ENCODE measurements at regions not wholly inside any gene's neighbourhood (a gene's known extent, or its start where the extent isn't known, plus 50 kb on each side); places are given as distances from the start of the nearest gene placed in this dataset.

- Histone ChIP-seq H3K9me3 (replicated peaks in 1 of 2; ENCODE audit: control insufficient read depth in 1 of 2, insufficient read depth in 1 of 2, low read length in 2 of 2) (peaks cover 5 to 24% of the 10 kb centered on the region in 2 donors), H3K36me3 (replicated peaks in 1 of 2; ENCODE audit: control insufficient read depth in 1 of 2, insufficient read depth in 2 of 2, low read length in 2 of 2) (no peaks in the 10 kb centered on the region), H3K9ac (ENCODE audit: insufficient read depth, low read length, poor library complexity, severe bottlenecking) (no peak overlapping the region), H3K27ac (ENCODE audit: low read depth in 1 of 2, low read length in 2 of 2) (no peak overlapping the region), H3K4me1 (ENCODE audit: control insufficient read depth in 1 of 2, insufficient read depth in 2 of 2, low read length in 2 of 2) (no peaks in the 10 kb centered on the region), H4K20me1 (ENCODE audit: insufficient read depth, low read length) (no peaks in the 10 kb centered on the region), H3K4me2 (replicated peaks; ENCODE audit: extremely low read depth, low read length, poor library complexity, severe bottlenecking) (no peak overlapping the region), H3K4me3 (replicated peaks in 1 of 3; ENCODE audit: low read depth in 2 of 3, low read length in 3 of 3) (no peak overlapping the region), H3K79me2 (ENCODE audit: insufficient read depth, low read length) (no peaks in the 10 kb centered on the region), H3K27me3 (ENCODE audit: control insufficient read depth in 2 of 2, insufficient read depth in 2 of 2, low read length in 2 of 2) (no peaks in the 10 kb centered on the region), H2AFZ (ENCODE audit: insufficient read depth, low read depth, low read length, poor library complexity, severe bottlenecking) (no peak overlapping the region)
- Mint-ChIP-seq H3K4me3 (no peak overlapping the region), H3K27ac (no peak overlapping the region), H3K36me3 (no peaks in the 10 kb centered on the region), H3K27me3 (ENCODE audit: low read depth in 3 of 3) (no peaks in the 10 kb centered on the region), H3K4me1 (no peaks in the 10 kb centered on the region), H3K9me3 (peaks cover 10 to 19% (median 14%) of the 10 kb centered on the region in 7 donors)
- intact Hi-C loops (cut with micrococcal nuclease): no loop called here
- 92% methylated on average over 4 of the region's 4 CpGs for WGBS (ENCODE audit: insufficient coverage)
- TF ChIP-seq CTCF (IDR thresholded peaks at IDR 0.05): no peak
- DNase-seq: no peak
These were observed 75.9 kb upstream of the TCF4 start for GRCh38 chr18:55663891-55664290.

- Mint-ChIP-seq H3K9me3 (peaks cover 0 to 3% (median under 1%) of the 10 kb centered on the region in 7 donors), H3K4me1 (no peaks in the 10 kb centered on the region), H3K27me3 (ENCODE audit: low read depth in 3 of 3) (peaks cover 0 to 1% (median 1%) of the 10 kb centered on the region in 3 donors), H3K27ac (no peak overlapping the region), H3K4me3 (no peak overlapping the region), H3K36me3 (no peaks in the 10 kb centered on the region)
- no CpG with 5 or more reads among the region's 2 CpGs for WGBS (ENCODE audit: insufficient coverage)
- no peaks in the 10 kb centered on the region for H3K4me1 ChIP-seq (ENCODE audit: control insufficient read depth in 1 of 2, insufficient read depth in 2 of 2, low read length in 2 of 2)
- no peaks in the 10 kb centered on the region for H3K27me3 ChIP-seq (ENCODE audit: control insufficient read depth in 2 of 2, insufficient read depth in 2 of 2, low read length in 2 of 2)
- no peaks in the 10 kb centered on the region for H3K79me2 ChIP-seq (ENCODE audit: insufficient read depth, low read length)
- no peak overlapping the region for H2AFZ ChIP-seq (ENCODE audit: insufficient read depth, low read depth, low read length, poor library complexity, severe bottlenecking)
- no peak overlapping the region for H3K9ac ChIP-seq (ENCODE audit: insufficient read depth, low read length, poor library complexity, severe bottlenecking)
- H3K9me3 ChIP-seq (replicated peaks in 1 of 2; ENCODE audit: control insufficient read depth in 1 of 2, insufficient read depth in 1 of 2, low read length in 2 of 2): no peaks in the 10 kb centered on the region
- H3K27ac ChIP-seq (ENCODE audit: low read depth in 1 of 2, low read length in 2 of 2): no peak overlapping the region
- intact Hi-C loops (cut with micrococcal nuclease): no loop called here
- no peak for TF ChIP-seq CTCF (IDR thresholded peaks at IDR 0.05)
- H3K4me3 ChIP-seq (replicated peaks in 1 of 3; ENCODE audit: low read depth in 2 of 3, low read length in 3 of 3): no peak overlapping the region
- H3K36me3 ChIP-seq (replicated peaks in 1 of 2; ENCODE audit: control insufficient read depth in 1 of 2, insufficient read depth in 2 of 2, low read length in 2 of 2): no peaks in the 10 kb centered on the region
- H3K4me2 ChIP-seq (replicated peaks; ENCODE audit: extremely low read depth, low read length, poor library complexity, severe bottlenecking): no peak overlapping the region
- H4K20me1 ChIP-seq (ENCODE audit: insufficient read depth, low read length): no peaks in the 10 kb centered on the region
- DNase-seq: no peak
These were observed 70.6 kb upstream of the TCF4 start for GRCh38 chr18:55658598-55658997.
